Pulmonary artery endothelial cell (primary cell): ENCODE measurements at regions not wholly inside any gene's neighbourhood (a gene's known extent, or its start where the extent isn't known, plus 50 kb on each side); places are given as distances from the start of the nearest gene placed in this dataset.

Experiments used
- DNase-seq: peaks from one replicate; pipeline ENCODE4 v3.0.0-alpha.2; 2011; ENCODE audit warnings: low read depth, low spot score

DNA sequence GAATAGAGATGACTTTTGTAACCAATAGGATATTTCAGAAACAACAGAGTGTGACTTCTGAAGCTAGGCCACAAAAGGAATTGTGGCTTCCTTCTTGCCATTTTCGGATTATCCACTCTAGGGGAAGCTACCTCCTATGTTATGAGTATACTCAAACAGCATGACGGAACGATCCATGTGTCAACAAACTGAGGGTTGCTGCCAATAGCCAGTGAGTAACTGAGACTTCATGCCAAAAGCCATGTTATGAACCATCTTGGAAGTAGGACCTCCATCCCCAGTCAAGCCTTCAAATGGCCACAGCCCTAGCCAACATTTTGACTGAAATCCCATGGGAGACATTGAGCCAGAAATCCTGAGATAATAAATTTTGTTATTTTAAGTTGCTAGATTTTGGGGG, 69.0 kb upstream of the IL6 start:
- DNase-seq = no peak

DNA sequence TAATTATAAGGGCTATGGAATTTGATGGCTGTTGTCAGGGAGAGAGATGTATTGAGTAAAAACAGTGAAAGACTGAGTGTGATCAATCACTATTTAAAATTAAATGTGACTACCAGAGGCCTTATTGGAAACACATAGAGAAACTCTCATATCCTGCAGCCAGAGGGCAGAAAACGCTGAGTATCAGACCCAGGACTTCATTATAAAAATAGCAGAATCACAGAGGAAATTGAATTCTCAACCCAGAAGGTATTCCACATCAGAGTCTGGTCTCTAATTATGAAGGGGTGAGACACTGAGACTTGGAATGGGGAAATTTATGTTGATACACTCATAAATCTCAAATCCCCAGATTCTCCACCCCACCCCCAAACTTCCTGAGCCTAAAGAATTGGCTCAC, 69.5 kb upstream of the IL6 start:
- no peak for DNase-seq

DNA sequence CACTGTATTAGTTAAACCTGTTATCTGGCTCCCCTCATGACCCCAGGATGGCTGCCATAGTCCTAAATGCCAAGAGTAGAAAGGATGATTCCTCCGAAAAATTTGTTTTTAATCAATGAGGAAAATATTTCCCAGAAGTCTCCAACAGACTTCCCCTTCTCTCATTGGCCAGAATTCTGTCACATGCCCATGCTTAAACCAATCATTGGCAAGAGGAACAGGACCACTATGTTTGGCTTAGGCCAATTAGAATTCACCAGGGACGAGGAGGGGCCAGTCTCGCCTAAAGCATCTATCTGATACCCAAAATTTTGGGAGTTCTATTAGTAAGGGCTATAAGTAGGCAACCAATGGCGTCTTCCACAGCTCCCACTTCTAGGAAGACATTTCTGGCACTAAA, 71.2 kb upstream of the IL6 start:
- DNase-seq = no peak

DNA sequence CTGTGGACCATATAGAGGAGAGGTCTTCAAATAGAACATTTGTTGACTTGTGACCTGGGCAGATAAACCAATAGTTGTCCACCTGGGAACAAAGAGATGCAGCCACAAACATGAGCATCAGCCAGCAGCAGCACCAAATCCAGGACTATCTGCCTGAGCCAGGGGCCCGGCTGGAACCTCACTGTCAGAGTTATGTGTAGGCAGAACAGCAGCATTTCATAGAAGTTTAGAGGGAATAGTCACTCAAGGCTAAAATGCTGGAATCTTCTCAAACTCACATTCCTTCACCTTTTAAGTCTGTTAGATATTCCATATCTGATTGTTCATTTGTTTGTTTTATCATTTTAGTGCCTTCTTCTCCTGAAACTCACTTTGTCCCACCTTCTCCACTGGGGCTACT, 72.2 kb upstream of the IL6 start:
- DNase-seq = no peak

DNA sequence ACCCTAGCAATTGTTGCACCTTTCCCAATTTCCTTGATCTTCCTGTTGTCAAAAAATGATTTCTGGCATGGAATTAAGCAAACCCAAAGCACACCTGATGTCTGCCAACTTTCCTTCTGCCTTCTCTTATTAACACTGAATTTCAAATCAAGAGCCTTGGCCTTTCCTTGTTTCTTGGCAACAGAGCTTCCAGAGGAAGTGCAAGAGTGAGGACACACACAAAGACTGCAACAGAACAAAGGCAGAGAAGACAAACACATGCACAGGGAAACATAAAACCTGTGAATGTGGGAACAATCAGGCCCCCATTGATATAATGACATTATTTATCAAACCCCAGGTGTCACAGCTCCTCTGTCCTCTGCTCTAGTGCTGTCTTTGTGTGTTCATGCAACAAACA, 73.0 kb upstream of the IL6 start:
- DNase-seq = no peak

DNA sequence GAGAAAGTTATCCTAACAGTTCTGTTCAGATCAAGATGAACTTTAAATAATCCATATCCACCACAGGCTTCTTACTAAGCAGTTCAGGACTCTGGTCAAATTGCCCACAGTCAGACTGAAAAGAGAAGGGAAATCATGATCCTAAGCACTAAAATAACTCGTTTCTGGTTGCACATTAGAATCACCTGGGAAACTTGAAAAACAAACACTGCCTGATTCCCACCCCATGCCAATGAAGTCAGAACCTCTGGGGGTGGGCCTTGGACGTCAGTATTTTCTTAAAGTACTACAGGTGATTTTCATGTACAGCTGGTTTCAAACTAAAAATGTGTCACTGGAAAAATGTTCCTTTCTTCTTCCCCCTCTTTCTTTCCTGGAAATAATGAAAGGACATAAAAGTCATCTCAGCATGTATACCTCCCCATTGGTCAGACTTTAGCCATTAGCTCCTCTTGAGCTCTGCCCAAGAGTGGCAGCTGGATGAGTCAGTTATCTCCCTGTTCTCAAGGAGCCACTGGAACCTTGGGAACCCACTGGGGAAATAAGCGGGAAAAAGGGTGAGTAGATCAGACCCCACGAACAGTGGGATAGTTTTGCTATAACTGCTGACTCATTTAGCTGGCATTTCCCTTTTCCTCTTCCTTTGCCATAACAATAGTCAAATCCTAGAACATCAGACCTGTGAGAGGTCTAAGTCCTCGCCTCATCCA, 75.3 kb upstream of the IL6 start:
- peak; percentile 94 for DNase-seq

DNA sequence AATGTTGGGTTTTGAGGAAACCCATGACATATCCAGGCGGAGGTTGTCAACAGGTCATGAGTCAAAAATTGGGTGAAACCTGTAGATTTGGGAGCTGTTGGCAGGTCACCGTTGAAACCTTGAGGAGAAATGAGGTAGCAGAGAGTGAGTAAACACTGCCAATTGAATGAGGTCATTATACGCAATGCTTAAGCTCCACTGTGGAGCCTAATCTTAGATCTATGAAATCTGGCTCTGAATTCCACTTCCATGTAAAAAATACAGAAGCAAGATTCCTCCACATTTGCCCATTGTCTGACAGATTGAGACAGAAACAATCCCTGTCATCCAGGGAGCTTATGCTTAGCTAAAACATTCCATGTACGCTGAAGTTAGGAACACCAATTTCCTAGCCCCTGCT, 76.0 kb upstream of the IL6 start:
- DNase-seq = no peak

DNA sequence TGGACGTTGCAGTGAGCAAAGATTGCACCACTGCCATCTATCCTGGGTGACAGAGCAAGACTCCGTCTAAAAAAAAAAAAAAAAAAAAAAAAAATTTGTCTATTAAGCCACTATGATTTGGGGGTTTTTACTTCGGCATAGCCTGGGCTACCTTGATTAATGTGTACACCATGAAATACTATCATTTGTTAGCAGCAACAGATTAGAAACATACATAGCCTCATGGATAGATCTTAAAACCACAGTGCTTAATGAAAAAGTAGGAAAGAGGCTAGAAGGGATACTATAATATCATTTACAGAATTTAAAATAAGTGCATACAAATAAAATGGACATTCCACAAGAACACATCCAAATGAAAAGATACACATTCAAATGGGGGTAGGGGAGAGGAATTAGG, 77.3 kb upstream of the IL6 start:
- DNase-seq = no peak

DNA sequence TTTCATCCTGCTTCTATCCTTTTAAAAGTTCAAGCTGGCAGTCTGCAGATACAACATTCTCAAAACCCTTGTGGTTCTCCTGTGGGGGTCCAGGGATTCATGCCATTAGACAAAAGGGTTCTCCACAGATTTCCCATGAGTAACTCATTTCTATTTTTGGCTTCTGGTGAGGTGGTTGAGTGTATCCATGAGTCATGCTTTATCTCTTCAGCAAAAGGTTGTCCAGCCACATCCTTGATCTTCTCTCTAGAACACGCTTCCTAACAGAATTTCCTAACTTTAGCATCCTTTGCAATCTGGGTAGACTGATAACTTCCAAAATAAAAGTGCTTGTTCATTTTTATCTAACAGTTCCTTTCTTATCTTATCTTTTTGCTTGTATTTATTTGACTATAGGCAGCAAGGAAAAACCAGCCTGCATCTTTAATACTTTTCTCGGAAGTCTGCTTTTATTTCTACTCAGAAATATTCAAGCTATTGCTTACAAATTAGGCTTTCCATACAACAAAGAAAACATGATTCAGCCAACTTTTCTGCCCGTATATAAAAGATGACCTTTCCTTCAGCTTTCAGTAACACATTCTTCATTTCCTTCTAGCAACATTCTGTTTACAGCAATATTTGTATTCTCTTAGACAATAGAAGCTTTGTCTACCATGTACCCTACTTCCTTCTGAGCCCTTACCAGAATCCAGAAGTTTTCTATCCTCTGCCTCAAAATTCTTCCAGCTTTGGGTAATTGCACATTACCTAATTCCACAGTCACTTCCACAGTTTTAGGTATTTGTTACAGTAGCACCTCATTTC, 79.3 kb upstream of the IL6 start:
- DNase-seq = peak; percentile 85

DNA sequence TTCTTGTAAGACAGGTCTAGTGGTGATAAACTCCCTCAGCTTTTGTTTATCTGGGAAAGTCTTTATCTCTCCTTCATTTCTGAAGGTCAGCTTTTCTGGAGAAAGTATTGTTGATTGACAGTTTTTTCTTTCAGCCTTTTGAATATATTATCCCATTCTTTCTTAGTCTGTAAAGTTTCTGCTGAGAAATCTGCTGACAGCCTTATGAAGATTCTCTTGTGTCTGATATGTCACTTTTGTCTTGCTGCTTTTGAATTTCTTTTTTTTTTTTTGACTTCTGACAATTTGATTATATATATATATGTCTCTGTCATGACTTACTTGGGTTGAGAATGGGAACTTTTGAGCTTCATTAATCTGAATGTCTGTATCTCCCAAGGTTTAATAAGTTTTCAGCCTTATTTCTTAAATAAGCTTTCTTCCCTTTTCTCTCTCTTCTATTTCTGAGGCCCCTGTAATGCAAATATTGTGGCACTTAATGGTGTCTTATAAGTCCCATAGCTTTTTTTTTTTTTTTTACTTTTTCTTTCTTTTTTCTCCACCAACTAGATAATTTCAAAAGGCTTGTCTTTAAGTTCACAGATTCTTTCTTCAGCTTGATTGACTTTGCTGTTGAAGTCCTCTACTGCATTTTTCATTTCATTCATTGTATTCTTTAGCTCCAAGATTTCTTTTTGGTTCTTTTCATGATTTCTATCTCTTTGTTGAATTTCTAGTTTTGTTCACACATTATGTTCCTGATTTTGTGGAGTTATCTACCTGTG, 81.4 kb upstream of the IL6 start:
- no peak for DNase-seq

DNA sequence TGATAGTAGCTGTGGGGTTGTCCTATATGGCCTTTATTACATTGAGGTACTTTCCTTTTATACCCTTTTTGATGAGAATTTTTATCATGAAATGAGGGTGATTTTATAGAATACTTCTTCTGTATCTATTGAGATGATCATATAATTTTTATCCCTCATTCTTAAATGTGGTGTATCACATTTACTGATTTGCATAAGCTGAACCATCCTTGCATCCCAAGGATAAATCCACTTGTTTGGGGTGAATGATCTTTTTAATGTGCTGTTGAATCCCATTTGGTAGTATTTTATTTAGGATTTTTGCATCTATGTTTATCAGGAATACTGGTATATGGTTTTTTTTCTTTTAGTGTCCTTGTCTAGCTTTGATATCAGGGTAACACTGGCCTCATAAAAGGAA, 84.5 kb upstream of the IL6 start:
- DNase-seq = no peak

DNA sequence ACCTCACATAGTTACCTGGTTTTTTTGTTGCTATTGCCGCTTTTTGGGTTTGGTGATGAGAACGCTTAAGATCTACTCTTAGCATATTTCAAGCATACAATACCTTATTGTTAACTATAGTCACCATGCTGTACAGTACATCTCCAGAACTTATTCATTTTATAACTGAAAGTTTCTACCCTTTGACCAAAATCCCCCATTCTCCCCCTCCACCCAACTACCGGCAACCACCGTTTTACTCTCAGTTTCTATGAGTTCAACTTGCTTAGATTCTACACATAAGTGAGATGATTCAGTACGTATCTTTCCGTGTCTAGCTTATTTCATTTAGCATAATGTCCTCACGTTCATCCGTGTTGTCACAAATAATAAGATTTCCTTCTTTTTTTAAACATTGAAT, 86.7 kb upstream of the IL6 start:
- no peak for DNase-seq

DNA sequence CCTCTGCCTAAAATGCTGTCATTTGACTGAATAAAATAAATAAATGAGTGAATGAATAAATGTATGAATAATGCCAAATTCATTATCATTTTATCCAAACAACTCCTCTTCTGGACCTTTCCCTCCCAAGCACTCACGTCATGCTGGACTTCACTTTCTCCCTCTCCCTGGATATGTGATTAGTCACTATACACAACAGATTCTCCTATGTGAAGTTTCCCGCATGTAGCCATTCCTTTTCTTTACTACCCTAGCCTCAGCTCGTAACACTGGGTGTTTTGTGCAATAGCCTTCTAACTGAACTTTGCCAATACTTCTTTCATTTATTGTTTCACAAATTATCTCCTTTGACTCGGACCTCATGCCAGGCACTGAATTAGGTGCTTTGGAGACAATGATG, 87.6 kb upstream of the IL6 start:
- DNase-seq = no peak

DNA sequence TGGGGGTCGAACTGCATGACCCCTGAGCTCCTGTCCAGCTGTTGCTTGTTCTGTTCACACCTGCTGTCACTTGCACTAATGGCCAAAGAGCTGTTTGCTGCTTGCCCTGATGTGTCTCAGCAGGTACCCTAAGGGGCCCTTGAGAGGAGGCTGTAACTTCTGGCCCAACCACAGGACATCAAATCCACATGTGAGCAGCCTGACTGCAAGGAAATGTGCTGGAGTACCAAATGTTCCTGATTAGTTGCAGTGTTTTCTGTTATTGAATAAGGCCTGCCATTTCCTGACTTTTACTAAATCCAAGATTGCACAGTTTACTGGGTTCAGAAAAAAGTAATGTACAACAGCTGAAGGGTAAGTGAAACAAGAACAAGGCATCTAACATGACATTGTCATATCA, 91.7 kb upstream of the IL6 start:
- no peak for DNase-seq

DNA sequence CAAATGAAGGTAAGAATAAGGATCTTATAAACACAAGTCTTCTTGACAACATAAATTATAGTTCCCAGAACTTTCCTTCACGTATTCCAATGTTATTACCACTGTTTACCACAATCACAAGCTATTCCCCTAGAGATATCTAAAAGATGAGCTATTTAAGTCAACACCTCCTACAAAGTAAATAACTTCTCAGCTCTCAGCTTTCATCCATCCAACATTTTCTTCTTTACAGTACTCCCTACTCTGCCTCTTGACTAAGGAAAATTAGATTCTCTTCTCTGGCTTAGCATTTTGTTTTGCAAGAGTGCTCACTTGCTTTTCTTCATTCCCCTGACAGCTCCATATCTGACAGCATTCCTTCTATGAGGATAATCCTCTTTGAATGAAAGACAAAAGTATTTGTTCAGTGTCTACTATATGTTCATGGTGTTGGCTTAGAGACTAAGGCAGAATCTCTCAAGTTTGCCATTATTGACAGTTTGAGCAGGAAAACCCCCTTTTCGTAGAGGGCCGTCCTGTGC, 93.0 kb upstream of the IL6 start:
- DNase-seq = no peak

DNA sequence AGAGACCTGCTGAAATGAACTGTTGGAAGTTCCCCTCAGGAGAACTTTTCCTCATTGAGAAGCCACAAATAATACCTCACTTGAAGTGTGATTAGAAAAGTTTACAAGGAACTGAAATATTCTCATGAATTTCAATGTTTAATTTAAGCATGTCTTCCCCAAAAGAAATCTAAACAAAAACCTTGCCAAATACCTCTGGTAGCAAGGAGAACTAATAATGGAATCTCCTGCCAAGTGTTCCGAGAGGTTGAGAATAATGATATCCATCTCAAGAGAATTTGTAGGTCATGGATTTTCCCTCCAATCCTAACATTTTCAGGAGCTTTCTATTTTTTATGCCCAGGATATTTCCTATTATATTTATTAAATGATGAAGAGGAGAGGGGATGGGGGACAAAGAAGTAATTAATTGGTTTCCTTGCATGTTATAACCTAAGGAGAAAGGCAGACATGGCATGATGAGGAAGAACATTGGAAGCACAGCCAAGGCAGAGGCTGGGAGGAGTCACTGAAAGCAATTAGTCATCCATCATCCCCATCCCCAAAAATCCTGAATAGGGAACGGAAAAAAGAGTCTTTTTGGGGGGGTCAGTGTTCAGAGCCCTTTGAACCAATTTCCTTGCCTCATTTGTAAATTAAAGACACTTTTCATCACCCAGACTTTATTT, 93.6 kb upstream of the IL6 start:
- DNase-seq = no peak

DNA sequence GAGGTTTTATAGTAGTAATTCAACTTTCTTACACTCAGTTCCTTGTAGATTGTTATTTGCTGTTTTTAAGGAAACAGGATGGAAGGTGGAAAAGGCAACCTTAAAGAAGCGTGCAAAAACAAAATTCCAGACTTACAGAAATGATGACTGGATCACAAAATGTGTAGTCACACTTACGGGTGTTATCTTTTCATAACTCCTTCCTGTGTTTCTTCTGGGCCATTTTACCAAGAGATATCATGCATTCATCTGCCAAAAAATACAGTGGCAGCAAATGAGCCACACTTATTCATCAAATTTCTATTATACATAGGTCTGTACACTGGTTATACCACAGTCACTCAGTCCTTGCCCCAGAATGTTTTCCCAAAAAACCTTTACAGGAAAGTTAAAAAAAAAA, 94.3 kb upstream of the IL6 start:
- DNase-seq = peak; percentile 83

DNA sequence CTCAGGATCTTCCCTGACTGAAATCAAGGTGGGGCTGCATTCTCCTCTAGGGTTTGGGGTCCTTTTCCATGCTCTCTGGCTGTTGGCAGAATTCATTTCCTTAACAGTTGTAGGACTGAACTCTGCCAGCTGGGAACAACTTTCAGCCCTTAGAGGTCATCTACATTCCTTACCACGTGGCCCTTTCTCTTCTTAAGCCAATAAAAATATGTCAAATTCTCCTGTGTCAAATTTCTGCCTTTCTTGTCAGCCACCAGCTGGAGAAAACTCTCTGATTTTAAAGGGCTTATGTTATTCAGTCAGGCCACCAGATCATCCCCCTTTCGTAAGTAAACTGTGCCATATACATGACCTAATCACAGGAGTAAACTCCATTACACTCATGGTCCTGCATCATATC, 95.3 kb upstream of the IL6 start:
- DNase-seq = peak; percentile 45

DNA sequence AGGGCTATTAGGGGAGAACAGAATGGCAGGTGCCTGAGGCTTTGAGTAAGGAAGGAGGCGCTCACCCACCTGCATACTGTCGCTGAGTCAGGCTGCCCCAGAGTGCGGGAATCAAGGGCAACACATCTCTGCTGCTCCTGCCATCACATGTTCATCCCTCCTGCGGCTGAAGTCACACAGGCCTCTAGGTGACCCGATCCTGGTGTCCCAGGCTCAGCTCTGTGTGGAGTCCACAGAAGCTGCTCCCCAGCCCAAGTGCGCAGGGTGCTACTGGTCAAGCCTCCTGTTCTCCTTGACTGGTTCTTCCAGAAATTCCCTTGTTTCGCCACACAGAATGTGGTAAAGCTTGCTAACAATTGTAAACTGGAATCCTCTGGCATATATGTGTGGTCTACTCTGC, 96.9 kb upstream of the IL6 start:
- DNase-seq = no peak

DNA sequence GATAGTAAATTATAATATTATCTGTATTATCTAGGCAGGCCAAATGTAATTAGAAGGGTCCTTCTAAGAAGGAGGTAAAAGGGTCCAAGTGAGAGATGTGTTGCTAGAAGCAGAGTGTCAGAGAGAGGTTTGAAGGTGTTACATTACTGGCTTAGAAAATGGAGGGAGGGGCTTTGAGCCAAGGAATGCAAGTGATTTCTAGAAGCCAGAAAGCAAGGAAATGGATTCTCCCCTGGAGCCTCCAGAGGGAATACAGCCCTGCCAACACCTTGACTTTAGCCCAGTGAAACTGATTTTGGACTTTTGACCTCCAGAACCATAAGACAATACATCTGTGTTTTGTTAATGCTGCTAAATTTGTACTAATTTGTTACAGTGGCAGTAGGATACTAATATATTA, 97.9 kb upstream of the IL6 start:
- no peak for DNase-seq

DNA sequence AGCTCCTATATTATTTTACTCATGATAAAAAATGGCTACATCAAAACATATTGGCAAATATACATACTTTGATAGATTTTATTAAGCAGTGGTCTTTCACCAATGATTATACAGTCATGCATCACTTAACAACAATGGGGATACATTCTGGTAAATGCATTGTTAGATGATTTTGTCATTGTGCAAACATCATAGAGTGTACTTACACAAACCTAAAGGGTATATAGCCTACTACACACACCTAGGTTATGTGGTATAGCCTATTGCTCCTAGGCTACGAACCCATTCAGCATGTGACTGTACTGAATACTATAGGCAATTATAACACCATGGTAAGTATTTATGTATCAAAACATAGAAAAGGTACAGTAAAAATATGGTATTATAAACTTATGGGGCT, 98.9 kb upstream of the IL6 start:
- DNase-seq = no peak

DNA sequence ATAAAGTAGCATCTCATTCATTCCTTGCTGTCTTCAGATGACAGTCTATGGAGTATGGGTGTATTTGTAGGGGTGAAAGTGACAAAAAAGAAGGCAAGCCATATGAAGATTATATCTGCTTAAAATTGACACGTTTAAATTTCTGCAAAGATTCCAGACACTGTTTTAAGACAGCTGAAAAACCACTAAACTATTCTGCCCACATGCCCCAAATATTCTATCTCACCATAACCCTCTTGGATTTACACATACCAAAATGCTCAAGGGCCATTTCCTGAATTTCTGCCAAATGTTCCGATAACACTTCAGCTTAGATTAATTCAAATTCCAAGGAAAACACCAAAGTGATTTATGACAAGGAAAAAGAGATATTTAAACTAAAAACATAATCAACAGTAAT, 99.9 kb upstream of the IL6 start:
- no peak for DNase-seq
